Astrocyte (in vitro differentiated cells and primary cell): ENCODE measurements at regions not wholly inside any gene's neighbourhood (a gene's known extent, or its start where the extent isn't known, plus 50 kb on each side); places are given as distances from the start of the nearest gene placed in this dataset.

Experiments used
- DNase-seq: peaks from one replicate; pipeline ENCODE4 v3.0.0-alpha.2; 2010; ENCODE audit warnings: low read depth
- FAIRE-seq: peaks from 2 replicates; lab custom pipeline; 2011; peaks lifted over from hg19 to GRCh38; lab: Jason Lieb, UNC
- H2AFZ ChIP-seq: 2 replicates; pipeline ENCODE4 v1.6.0; 2012; ENCODE audit warnings: low read depth, low read length, inconsistent platforms
- H3K27ac ChIP-seq: 2 replicates; pipeline ENCODE4 v1.5.1; 2011; ENCODE audit warnings: low read depth, low read length, inconsistent platforms
- H3K27me3 ChIP-seq: 2 replicates; pipeline ENCODE4 v1.6.0; 2011; ENCODE audit warnings: low read length, inconsistent platforms; ENCODE audit not compliant: insufficient read depth
- H3K36me3 ChIP-seq: 2 replicates; pipeline ENCODE4 v1.5.1; 2011; ENCODE audit warnings: low read length, inconsistent platforms; ENCODE audit not compliant: insufficient read depth
- H3K4me1 ChIP-seq: 2 replicates; pipeline ENCODE4 v1.5.1; 2011; ENCODE audit warnings: low read length, inconsistent platforms; ENCODE audit not compliant: insufficient read depth
- H3K4me2 ChIP-seq: 2 replicates; pipeline ENCODE4 v1.6.0; 2012; ENCODE audit warnings: low read length, inconsistent platforms
- H3K4me3 ChIP-seq: 2 replicates; pipeline ENCODE4 v1.5.1; 2011; ENCODE audit warnings: low read depth, mild to moderate bottlenecking, low read length, inconsistent platforms; ENCODE audit not compliant: insufficient read depth
- H3K79me2 ChIP-seq: 2 replicates; pipeline ENCODE4 v1.6.0; 2012; ENCODE audit warnings: mild to moderate bottlenecking, low read length, inconsistent platforms; ENCODE audit not compliant: insufficient read depth
- H3K9ac ChIP-seq: 2 replicates; pipeline ENCODE4 v1.6.0; 2012; ENCODE audit warnings: mild to moderate bottlenecking, low read length, inconsistent platforms
- H3K9me3 ChIP-seq: 2 replicates; pipeline ENCODE4 v1.5.1; 2012; ENCODE audit warnings: low read depth, mild to moderate bottlenecking, low read length, inconsistent platforms; ENCODE audit not compliant: insufficient read depth
- H4K20me1 ChIP-seq: 2 replicates; pipeline ENCODE4 v1.6.0; 2012; ENCODE audit warnings: low read length, inconsistent platforms; ENCODE audit not compliant: insufficient read depth
- H3K27ac Mint-ChIP-seq: one replicate; pipeline ENCODE4 v1.8.0; 2021; ENCODE audit warnings: mild to moderate bottlenecking, mixed read lengths; ENCODE audit not compliant: unreplicated experiment
- H3K27me3 Mint-ChIP-seq: one replicate; pipeline ENCODE4 v1.8.0; 2021; ENCODE audit warnings: low read depth, mixed read lengths; ENCODE audit not compliant: unreplicated experiment
- H3K36me3 Mint-ChIP-seq: one replicate; pipeline ENCODE4 v1.8.0; 2021; ENCODE audit warnings: low read depth, mixed read lengths; ENCODE audit not compliant: unreplicated experiment
- H3K4me1 Mint-ChIP-seq: one replicate; pipeline ENCODE4 v1.8.0; 2021; ENCODE audit warnings: low read depth, mixed read lengths; ENCODE audit not compliant: unreplicated experiment
- H3K4me3 Mint-ChIP-seq: one replicate; pipeline ENCODE4 v1.8.0; 2021; ENCODE audit warnings: mild to moderate bottlenecking, moderate library complexity, mixed read lengths; ENCODE audit not compliant: unreplicated experiment
- H3K9me3 Mint-ChIP-seq: one replicate; pipeline ENCODE4 v1.8.0; 2021; ENCODE audit warnings: mild to moderate bottlenecking, mixed read lengths; ENCODE audit not compliant: unreplicated experiment
- CTCF ChIP-seq: IDR thresholded peaks from 2 replicates; pipeline ENCODE4 v1.5.1; 2011; ENCODE audit warnings: low read depth, mild to moderate bottlenecking, inconsistent platforms, low read length, moderate library complexity; ENCODE audit not compliant: insufficient read depth
- EZH2 ChIP-seq: IDR thresholded peaks from 2 replicates; pipeline ENCODE4 v1.6.1; 2012; ENCODE audit warnings: mild to moderate bottlenecking, low read length, inconsistent platforms; ENCODE audit not compliant: insufficient read depth

GRCh38 chr12:67141296-67142018 lies 127.7 kb upstream of the CAND1 start:
- Histone ChIP-seq H3K79me2 (no peaks in the 10 kb centered on the region), H3K27ac (no peak overlapping the region), H2AFZ (no peak overlapping the region), H3K27me3 (no peaks in the 10 kb centered on the region), H3K9me3 (no peaks in the 10 kb centered on the region), H3K36me3 (no peaks in the 10 kb centered on the region), H3K4me1 (no peaks in the 10 kb centered on the region), H3K4me2 (no peak overlapping the region), H4K20me1 (no peaks in the 10 kb centered on the region), H3K4me3 (no peak overlapping the region), H3K9ac (no peak overlapping the region)
- H3K9me3 Mint-ChIP-seq: peaks cover 2% of the 10 kb centered on the region
- no peaks in the 10 kb centered on the region for H3K36me3 Mint-ChIP-seq
- DNase-seq (no peak), FAIRE-seq (no peak)
- TF ChIP-seq EZH2 (no peak), CTCF (no peak)
- H3K4me1 Mint-ChIP-seq: peaks cover 2% of the 10 kb centered on the region
- peaks cover 5% of the 10 kb centered on the region for H3K27me3 Mint-ChIP-seq
- H3K4me3 Mint-ChIP-seq: no peak overlapping the region
- no peak overlapping the region for H3K27ac Mint-ChIP-seq

- no peaks in the 10 kb centered on the region for H3K9me3 ChIP-seq
- H3K36me3 ChIP-seq: no peaks in the 10 kb centered on the region
- H3K4me3 ChIP-seq: no peak overlapping the region
- H3K27me3 ChIP-seq: no peaks in the 10 kb centered on the region
- TF ChIP-seq CTCF: no peak
- no peak for TF ChIP-seq EZH2
- DNase-seq: no peak
- H2AFZ ChIP-seq: no peak overlapping the region
- no peaks in the 10 kb centered on the region for H4K20me1 ChIP-seq
- Mint-ChIP-seq H3K4me1 (no peaks in the 10 kb centered on the region), H3K9me3 (peaks cover 3% of the 10 kb centered on the region), H3K27me3 (no peaks in the 10 kb centered on the region), H3K36me3 (no peaks in the 10 kb centered on the region), H3K4me3 (no peak overlapping the region), H3K27ac (no peak overlapping the region)
- no peaks in the 10 kb centered on the region for H3K79me2 ChIP-seq
- no peak overlapping the region for H3K9ac ChIP-seq
- no peaks in the 10 kb centered on the region for H3K4me1 ChIP-seq
- no peak overlapping the region for H3K27ac ChIP-seq
- no peak overlapping the region for H3K4me2 ChIP-seq
- FAIRE-seq: no peak
These were observed 123.5 kb upstream of the CAND1 start for GRCh38 chr12:67145692-67146091.

- Histone ChIP-seq H3K36me3 (no peaks in the 10 kb centered on the region), H3K9me3 (no peaks in the 10 kb centered on the region)
These were observed 122.1 kb upstream of the CAND1 start for GRCh38 chr12:67147030-67147429.

More at GRCh38 chr12:67147030-67147429, 122.1 kb upstream of the CAND1 start:
- no peak overlapping the region for H3K4me2 ChIP-seq
- Mint-ChIP-seq H3K27ac (no peak overlapping the region), H3K27me3 (no peaks in the 10 kb centered on the region), H3K4me1 (no peaks in the 10 kb centered on the region), H3K36me3 (no peaks in the 10 kb centered on the region), H3K9me3 (peaks cover 3% of the 10 kb centered on the region), H3K4me3 (no peak overlapping the region)
- no peak overlapping the region for H3K4me3 ChIP-seq
- H3K79me2 ChIP-seq: no peaks in the 10 kb centered on the region
- no peak for FAIRE-seq
- H3K27ac ChIP-seq: no peak overlapping the region
- H3K4me1 ChIP-seq: no peaks in the 10 kb centered on the region
- no peak overlapping the region for H2AFZ ChIP-seq
- no peaks in the 10 kb centered on the region for H4K20me1 ChIP-seq
- no peak overlapping the region for H3K9ac ChIP-seq
- DNase-seq: no peak
- no peaks in the 10 kb centered on the region for H3K27me3 ChIP-seq
- no peak for TF ChIP-seq CTCF
- no peak for TF ChIP-seq EZH2
